Subcutaneous abdominal adipose tissue (tissue), 5 donors: ENCODE measurements at regions not wholly inside any gene's neighbourhood (a gene's known extent, or its start where the extent isn't known, plus 50 kb on each side); places are given as distances from the start of the nearest gene placed in this dataset.

Source experiments
- H3K27ac ChIP-seq: one replicate; pipeline ENCODE4 v1.7.0; 2013; ENCODE audit warnings: low read depth, mild to moderate bottlenecking, inconsistent platforms, low read length, moderate library complexity
- H3K27me3 ChIP-seq, 5 donors: one replicate each; pipeline ENCODE4 v1.7.0; 2013; ENCODE audit warnings: low read length in 5 of 5, inconsistent platforms in 1 of 5; ENCODE audit not compliant: control insufficient read depth in 5 of 5, insufficient read depth in 4 of 5
- H3K36me3 ChIP-seq, 5 donors: one replicate each; pipeline ENCODE4 v1.7.0; 2013; ENCODE audit warnings: low read length in 5 of 5; ENCODE audit not compliant: control insufficient read depth in 5 of 5, insufficient read depth in 5 of 5
- H3K4me1 ChIP-seq, 5 donors: one replicate each; pipeline ENCODE4 v1.7.0; 2013; ENCODE audit warnings: low read length in 5 of 5, mild to moderate bottlenecking in 3 of 5, moderate library complexity in 1 of 5; ENCODE audit not compliant: control insufficient read depth in 5 of 5, insufficient read depth in 5 of 5
- H3K4me3 ChIP-seq, 5 donors: one replicate each; pipeline ENCODE4 v1.7.0; 2013; ENCODE audit warnings: low read length in 5 of 5, low read depth in 1 of 5
- H3K9ac ChIP-seq, 5 donors: one replicate each; pipeline ENCODE4 v1.7.0; 2013; ENCODE audit warnings: low read length in 5 of 5, mild to moderate bottlenecking in 4 of 5, moderate library complexity in 3 of 5
- H3K9me3 ChIP-seq, 5 donors: one replicate each; pipeline ENCODE4 v1.7.0; 2013; ENCODE audit warnings: low read length in 5 of 5; ENCODE audit not compliant: control insufficient read depth in 5 of 5
- donor health status: healthy.
- donor health status: healthy.
- donor health status: healthy.
- donor health status: healthy.
- donor health status: healthy.

GRCh38 chr5:123778641-123779040, 266.7 kb downstream of the CSNK1G3 start:
- Histone ChIP-seq H3K36me3 (no peaks in the 10 kb centered on the region), H3K4me1 (no peaks in the 10 kb centered on the region), H3K9me3 (no peaks in the 10 kb centered on the region), H3K9ac (no peak overlapping the region), H3K4me3 (no peak overlapping the region), H3K27ac (no peak overlapping the region), H3K27me3 (no peaks in the 10 kb centered on the region)

GRCh38 chr5:123776761-123777160, 264.8 kb downstream of the CSNK1G3 start:
- Histone ChIP-seq H3K4me3 (no peak overlapping the region), H3K36me3 (no peaks in the 10 kb centered on the region), H3K27ac (no peak overlapping the region), H3K27me3 (no peaks in the 10 kb centered on the region), H3K4me1 (no peaks in the 10 kb centered on the region), H3K9me3 (peaks cover 2 to 12% (median 7%) of the 10 kb centered on the region in 5 donors), H3K9ac (no peak overlapping the region)

- no peaks in the 10 kb centered on the region for H3K4me1 ChIP-seq
- H3K27me3 ChIP-seq, result no peaks in the 10 kb centered on the region
- H3K36me3 ChIP-seq, result no peaks in the 10 kb centered on the region
- no peak overlapping the region for H3K9ac ChIP-seq
- no peak overlapping the region for H3K4me3 ChIP-seq
- no peak overlapping the region for H3K27ac ChIP-seq
- H3K9me3 ChIP-seq, result peaks cover 3 to 28% (median 16%) of the 10 kb centered on the region in 5 donors
These were observed 259.7 kb downstream of the CSNK1G3 start for GRCh38 chr5:123771715-123772114.

- Histone ChIP-seq H3K36me3 (no peaks in the 10 kb centered on the region), H3K9me3 (peaks cover 0 to 5% (median 2%) of the 10 kb centered on the region in 5 donors), H3K4me3 (no peak overlapping the region), H3K27me3 (no peaks in the 10 kb centered on the region), H3K9ac (no peak overlapping the region), H3K27ac (no peak overlapping the region), H3K4me1 (no peaks in the 10 kb centered on the region)
These were observed 251.2 kb downstream of the CSNK1G3 start for GRCh38 chr5:123763201-123763600.

- H3K27ac ChIP-seq, result no peak overlapping the region
- peaks cover 0 to 2% (median 0%) of the 10 kb centered on the region in 5 donors for H3K9me3 ChIP-seq
- H3K27me3 ChIP-seq, result no peaks in the 10 kb centered on the region
- peaks cover 0 to 21% (median 4%) of the 10 kb centered on the region in 5 donors for H3K4me1 ChIP-seq
- H3K36me3 ChIP-seq, result no peaks in the 10 kb centered on the region
- H3K9ac ChIP-seq, result no peak overlapping the region
- H3K4me3 ChIP-seq, result no peak overlapping the region
These were observed 244.8 kb downstream of the CSNK1G3 start for GRCh38 chr5:123756816-123757215.

GRCh38 chr5:123756318-123756665, 244.3 kb downstream of the CSNK1G3 start:
- no peaks in the 10 kb centered on the region for H3K36me3 ChIP-seq
- H3K27me3 ChIP-seq, result no peaks in the 10 kb centered on the region
- H3K27ac ChIP-seq, result peak overlapping the region; percentile 32
- H3K4me3 ChIP-seq, result no peak overlapping the region
- H3K9me3 ChIP-seq, result peaks cover 0 to 2% (median 0%) of the 10 kb centered on the region in 5 donors
- H3K9ac ChIP-seq, result no peak overlapping the region
- H3K4me1 ChIP-seq, result peaks cover 0 to 21% (median 4%) of the 10 kb centered on the region in 5 donors

GRCh38 chr5:123755653-123756317, 243.8 kb downstream of the CSNK1G3 start:
- H3K36me3 ChIP-seq, result no peaks in the 10 kb centered on the region
- H3K9me3 ChIP-seq, result peaks cover 0 to 2% (median 0%) of the 10 kb centered on the region in 5 donors
- peak overlapping the region; percentile 32 for H3K27ac ChIP-seq
- H3K9ac ChIP-seq, result no peak overlapping the region
- no peak overlapping the region for H3K4me3 ChIP-seq
- H3K4me1 ChIP-seq, result peaks cover 0 to 21% (median 4%) of the 10 kb centered on the region in 5 donors
- no peaks in the 10 kb centered on the region for H3K27me3 ChIP-seq

GRCh38 chr5:123754908-123755307, 242.9 kb downstream of the CSNK1G3 start:
- no peak overlapping the region for H3K4me3 ChIP-seq
- peaks cover 0 to 21% (median 4%) of the 10 kb centered on the region in 5 donors for H3K4me1 ChIP-seq
- peaks cover 0 to 2% (median 0%) of the 10 kb centered on the region in 5 donors for H3K9me3 ChIP-seq
- H3K9ac ChIP-seq, result no peak overlapping the region
- H3K27me3 ChIP-seq, result no peaks in the 10 kb centered on the region
- H3K27ac ChIP-seq, result no peak overlapping the region
- H3K36me3 ChIP-seq, result no peaks in the 10 kb centered on the region

GRCh38 chr5:123753937-123754891, 242.2 kb downstream of the CSNK1G3 start:
- no peak overlapping the region for H3K27ac ChIP-seq
- peaks cover 0 to 2% (median 0%) of the 10 kb centered on the region in 5 donors for H3K9me3 ChIP-seq
- no peaks in the 10 kb centered on the region for H3K27me3 ChIP-seq
- no peaks in the 10 kb centered on the region for H3K36me3 ChIP-seq
- peaks cover 0 to 21% (median 4%) of the 10 kb centered on the region in 5 donors for H3K4me1 ChIP-seq
- no peak overlapping the region for H3K4me3 ChIP-seq
- no peak overlapping the region for H3K9ac ChIP-seq
